GM21423 (cell line): ENCODE measurements at regions not wholly inside any gene's neighbourhood (a gene's known extent, or its start where the extent isn't known, plus 50 kb on each side); places are given as distances from the start of the nearest gene placed in this dataset.
"Not testable (repeated sequence)": the region's sequence is repeated elsewhere in the genome, so short reads cannot be mapped to it uniquely, and the experiment has no call there.

Experiments used
- ATAC-seq: cut with Tn5 transposase; IDR thresholded peaks from one replicate; pipeline ENCODE4 v1.9.1; 2021; ENCODE audit warnings: mild to moderate bottlenecking, moderate library complexity; ENCODE audit not compliant: unreplicated experiment

DNA sequence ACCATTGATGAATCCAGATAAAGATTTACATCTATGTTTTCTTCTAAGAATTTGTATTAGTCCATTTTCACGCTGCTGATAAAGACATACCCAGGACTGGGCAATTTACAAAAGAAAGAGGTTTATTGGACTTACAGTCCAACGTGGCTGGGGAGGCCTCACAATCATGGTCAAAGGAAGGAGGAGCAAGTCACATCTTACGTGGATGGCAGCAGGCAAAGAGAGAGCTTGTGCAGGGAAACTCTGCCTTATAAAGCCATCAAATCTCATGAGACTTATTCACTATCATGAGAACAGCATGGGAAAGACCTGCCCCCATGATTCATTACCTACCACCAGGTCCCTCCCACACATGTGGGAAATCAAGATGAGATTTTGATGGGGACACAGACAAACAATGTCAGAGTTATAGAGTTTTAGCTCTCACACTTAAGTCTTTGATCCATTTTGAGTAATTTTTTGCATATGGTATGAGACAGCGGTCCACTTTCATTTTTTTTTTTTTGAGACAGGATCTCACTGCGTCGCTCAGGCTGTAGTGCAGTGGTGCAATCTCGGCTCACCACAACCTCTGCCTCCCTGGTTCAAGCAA lies 53.5 kb upstream of the JADE2 start:
- not testable (repeated sequence) for ATAC-seq

- no peak for ATAC-seq
These were observed 56.5 kb upstream of the JADE2 start for GRCh38 chr5:134468921-134469400.

GRCh38 chr5:134467231-134467630 lies 55.5 kb upstream of the CDKN2AIPNL start:
- no peak for ATAC-seq

DNA sequence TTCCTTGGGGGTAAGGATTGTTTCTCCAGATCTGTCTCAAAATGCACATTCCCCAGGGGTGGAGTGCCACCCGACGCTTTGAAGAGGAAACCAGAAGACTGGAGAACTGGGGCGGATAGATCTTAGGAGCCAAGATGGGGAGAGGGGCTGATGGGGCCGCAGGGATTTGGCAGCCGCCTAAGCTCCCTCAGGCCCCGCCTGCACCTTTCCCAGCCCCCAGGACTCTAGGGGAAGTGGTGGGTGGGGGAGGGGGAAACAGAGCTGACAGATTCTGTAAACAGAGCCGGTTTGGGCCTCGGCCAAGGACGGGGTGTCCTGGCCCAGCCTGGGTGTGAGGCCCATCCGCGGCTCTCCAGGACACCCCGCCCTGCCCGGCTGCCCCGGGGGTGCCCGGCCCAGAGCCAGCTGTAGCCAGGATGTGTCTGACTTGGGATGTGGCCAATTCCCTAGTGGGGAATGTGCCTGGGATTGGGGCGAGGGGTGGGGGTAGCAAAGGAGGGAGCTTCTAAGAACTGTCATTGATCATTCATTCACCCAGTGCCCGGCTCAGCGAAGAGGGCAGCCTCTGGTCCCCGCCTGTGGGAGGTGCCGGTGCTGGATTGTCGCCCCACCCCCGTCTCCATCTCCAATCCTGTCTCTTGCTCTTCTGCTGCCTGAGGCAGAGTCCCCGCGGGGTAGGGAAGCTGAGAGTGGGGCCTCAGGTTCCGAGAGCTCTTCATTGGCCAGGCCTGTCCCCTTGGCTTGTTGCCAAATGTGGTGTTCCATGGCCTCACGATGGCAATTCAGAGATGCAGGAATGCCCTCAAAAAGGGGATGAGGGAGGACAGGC lies 54.8 kb upstream of the CDKN2AIPNL start:
- ATAC-seq, result peak; percentile 31

- peak; percentile 84 for ATAC-seq
These were observed 54.1 kb upstream of the CDKN2AIPNL start for GRCh38 chr5:134465816-134466240.

- no peak for ATAC-seq
These were observed 53.5 kb upstream of the CDKN2AIPNL start for GRCh38 chr5:134464988-134465815.

DNA sequence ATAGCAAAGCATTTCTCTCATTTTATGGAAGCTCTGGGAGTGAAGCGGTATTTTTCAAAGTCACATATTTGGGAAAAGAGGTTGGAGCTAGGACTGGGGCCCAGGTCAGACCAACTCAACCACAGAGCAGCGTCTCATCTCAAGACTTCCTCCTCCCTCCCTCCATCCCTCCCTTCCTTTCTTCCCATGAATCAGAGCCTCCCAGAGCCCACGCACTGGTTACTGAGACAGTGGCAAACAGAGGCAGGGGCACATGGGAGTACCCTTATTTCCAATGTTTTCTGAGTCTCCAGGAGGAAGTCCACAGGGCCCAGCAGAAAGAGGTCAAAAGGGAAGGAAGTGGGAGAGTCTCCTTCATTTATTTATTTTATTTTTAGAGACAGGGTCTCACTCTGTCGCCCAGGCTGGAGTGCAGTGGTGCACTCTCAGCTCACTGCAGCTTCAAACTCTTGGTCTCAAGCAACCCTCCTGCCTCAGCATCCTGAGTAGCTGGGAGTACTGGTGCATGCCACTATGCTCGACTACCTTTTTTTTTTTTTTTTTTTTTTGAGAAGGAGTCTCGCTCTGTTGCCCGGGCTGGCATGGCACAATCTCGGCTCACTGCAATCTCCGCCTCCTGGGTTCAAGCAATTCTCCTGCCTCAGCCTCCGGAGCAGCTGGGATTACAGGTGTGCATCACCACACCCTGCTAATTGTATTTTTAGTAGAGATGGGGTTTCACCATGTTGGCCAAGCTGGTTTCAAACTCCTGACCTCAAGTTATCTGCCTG lies 52.5 kb upstream of the CDKN2AIPNL start:
- no peak for ATAC-seq

- ATAC-seq, result no peak
These were observed 51.6 kb upstream of the CDKN2AIPNL start for GRCh38 chr5:134463176-134463720.

- ATAC-seq, result no peak
These were observed 51.1 kb upstream of the CDKN2AIPNL start for GRCh38 chr5:134462761-134463160.

DNA sequence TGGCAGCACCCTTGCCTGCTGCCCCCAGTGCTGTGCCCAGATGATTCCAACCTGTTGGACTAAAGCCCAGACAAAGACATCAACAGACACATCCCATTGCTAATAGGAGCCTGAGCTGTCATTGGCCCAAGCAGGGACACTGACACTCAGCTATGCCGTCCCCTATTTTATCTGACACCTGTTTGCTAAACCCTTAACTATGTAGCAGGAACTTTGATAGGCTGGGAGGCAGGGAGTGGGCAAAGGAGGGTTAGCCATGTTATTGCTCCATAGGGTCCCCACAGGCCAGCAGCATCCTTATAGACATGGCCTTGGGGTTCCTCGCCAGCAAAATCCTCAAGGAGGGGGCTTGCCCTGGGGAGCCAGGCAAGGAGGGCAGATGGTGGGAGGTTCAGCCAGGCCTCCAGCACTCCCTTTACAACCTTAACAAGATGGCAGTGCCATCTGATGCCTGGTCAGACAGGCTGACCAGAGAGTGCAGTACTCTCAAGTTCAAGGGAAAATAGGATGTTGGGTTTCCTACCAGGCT lies 50.4 kb upstream of the CDKN2AIPNL start:
- ATAC-seq, result no peak
